Skin of body (tissue), 1 donor: ENCODE measurements at regions not wholly inside any gene's neighbourhood (a gene's known extent, or its start where the extent isn't known, plus 50 kb on each side); places are given as distances from the start of the nearest gene placed in this dataset.

Experiments
- DNase-seq: peaks from one replicate; lab custom pipeline; 2025; lab: John Stamatoyannopoulos, UW

GRCh38 chr13:31853643-31854326 lies 114.5 kb downstream of the RXFP2 start:
- no peak for DNase-seq

- DNase-seq, result no peak
Measured at GRCh38 chr13:31859571-31859970, 120.2 kb downstream of the RXFP2 start.

GRCh38 chr13:31860002-31860401 lies 120.7 kb downstream of the RXFP2 start:
- DNase-seq, result no peak

GRCh38 chr13:31862828-31863227 lies 123.5 kb downstream of the RXFP2 start:
- no peak for DNase-seq

- no peak for DNase-seq
Measured at GRCh38 chr13:31864307-31864706, 125.0 kb downstream of the RXFP2 start.

GRCh38 chr13:31866099-31866498 lies 126.8 kb downstream of the RXFP2 start:
- DNase-seq, result no peak

GRCh38 chr13:31867709-31868108 lies 128.4 kb downstream of the RXFP2 start:
- no peak for DNase-seq

- no peak for DNase-seq
Measured at GRCh38 chr13:31869582-31869981, 130.3 kb downstream of the RXFP2 start.

- no peak for DNase-seq
Measured at GRCh38 chr13:31870511-31870910, 131.2 kb downstream of the RXFP2 start.

- DNase-seq, result no peak
Measured at GRCh38 chr13:31873145-31873544, 133.8 kb downstream of the RXFP2 start.

- no peak for DNase-seq
Measured at GRCh38 chr13:31875134-31875533, 135.8 kb downstream of the RXFP2 start.

GRCh38 chr13:31878052-31878451 lies 138.7 kb downstream of the RXFP2 start:
- no peak for DNase-seq

GRCh38 chr13:31878495-31878894 lies 139.2 kb downstream of the RXFP2 start:
- DNase-seq, result no peak

GRCh38 chr13:31878955-31879354 lies 139.6 kb downstream of the RXFP2 start:
- no peak for DNase-seq

GRCh38 chr13:31880851-31881494 lies 141.6 kb downstream of the RXFP2 start:
- DNase-seq, result no peak

GRCh38 chr13:31881495-31881882 lies 142.2 kb downstream of the RXFP2 start:
- no peak for DNase-seq

- DNase-seq, result no peak
Measured at GRCh38 chr13:31882794-31883193, 143.5 kb downstream of the RXFP2 start.

GRCh38 chr13:31884556-31884955 lies 145.2 kb downstream of the RXFP2 start:
- DNase-seq, result no peak

GRCh38 chr13:31885994-31886393 lies 145.6 kb upstream of the FRY start:
- DNase-seq, result no peak

- no peak for DNase-seq
Measured at GRCh38 chr13:31887286-31887685, 144.3 kb upstream of the FRY start.

- DNase-seq, result no peak
Measured at GRCh38 chr13:31890946-31891345, 140.6 kb upstream of the FRY start.

- no peak for DNase-seq
Measured at GRCh38 chr13:31891472-31891871, 140.1 kb upstream of the FRY start.

- DNase-seq, result no peak
Measured at GRCh38 chr13:31894931-31895330, 136.6 kb upstream of the FRY start.
